GM18861 (cell line): ENCODE measurements at regions not wholly inside any gene's neighbourhood (a gene's known extent, or its start where the extent isn't known, plus 50 kb on each side); places are given as distances from the start of the nearest gene placed in this dataset.

Experiments used
- ATAC-seq: cut with Tn5 transposase; IDR thresholded peaks from one replicate; pipeline ENCODE4 v1.9.1; 2021; ENCODE audit not compliant: unreplicated experiment

GRCh38 chr7:52080493-52080892 is 763.9 kb upstream of the COBL start:
- no peak for ATAC-seq

- no peak for ATAC-seq
Observed at GRCh38 chr7:52079726-52080125, 763.1 kb upstream of the COBL start.

GRCh38 chr7:52077571-52077970 is 761.0 kb upstream of the COBL start:
- no peak for ATAC-seq

- no peak for ATAC-seq
Observed at GRCh38 chr7:52074912-52075311, 758.3 kb upstream of the COBL start.

GRCh38 chr7:52074071-52074470 is 757.5 kb upstream of the COBL start:
- ATAC-seq: no peak

- no peak for ATAC-seq
Observed at GRCh38 chr7:52071744-52072143, 755.1 kb upstream of the COBL start.

- ATAC-seq: no peak
Observed at GRCh38 chr7:52064493-52064892, 747.9 kb upstream of the COBL start.

GRCh38 chr7:52061666-52062065 is 745.1 kb upstream of the COBL start:
- ATAC-seq: no peak

GRCh38 chr7:52053525-52053924 is 736.9 kb upstream of the COBL start:
- no peak for ATAC-seq

- ATAC-seq: no peak
Observed at GRCh38 chr7:52030722-52031121, 714.1 kb upstream of the COBL start.

- no peak for ATAC-seq
Observed at GRCh38 chr7:52026140-52026539, 709.5 kb upstream of the COBL start.

- no peak for ATAC-seq
Observed at GRCh38 chr7:52021343-52021742, 704.7 kb upstream of the COBL start.

GRCh38 chr7:52018680-52019054 is 702.1 kb upstream of the COBL start:
- ATAC-seq: no peak

GRCh38 chr7:52017802-52018679 is 701.4 kb upstream of the COBL start:
- ATAC-seq: peak; percentile 68

- no peak for ATAC-seq
Observed at GRCh38 chr7:52009181-52009580, 692.6 kb upstream of the COBL start.

GRCh38 chr7:52006674-52007073 is 690.1 kb upstream of the COBL start:
- no peak for ATAC-seq

- no peak for ATAC-seq
Observed at GRCh38 chr7:52005613-52006012, 689.0 kb upstream of the COBL start.

- ATAC-seq: no peak
Observed at GRCh38 chr7:51995596-51996179, 679.1 kb upstream of the COBL start.

GRCh38 chr7:51982653-51983052 is 666.0 kb upstream of the COBL start:
- no peak for ATAC-seq

- ATAC-seq: no peak
Observed at GRCh38 chr7:51980812-51981211, 664.2 kb upstream of the COBL start.

GRCh38 chr7:51980313-51980712 is 663.7 kb upstream of the COBL start:
- no peak for ATAC-seq

GRCh38 chr7:51977913-51978312 is 661.3 kb upstream of the COBL start:
- no peak for ATAC-seq

GRCh38 chr7:51973939-51974338 is 657.3 kb upstream of the COBL start:
- ATAC-seq: no peak
